Gastrocnemius medialis (tissue), 4 donors: ENCODE measurements at regions not wholly inside any gene's neighbourhood (a gene's known extent, or its start where the extent isn't known, plus 50 kb on each side); places are given as distances from the start of the nearest gene placed in this dataset.

Source experiments
- ATAC-seq, 2 donors: fragments of 150-250 bp; one replicate each; pipeline ENCODE4 v1.9.1; 2016
- DNase-seq, 2 donors: peaks; one replicate each; pipeline ENCODE4 v3.0.0-alpha.2; 2019
- H3K27ac ChIP-seq, 4 donors: fragments of 200-600 bp; sonication (generic); 1 replicate in 1 of 4; 2 replicates in 3 of 4; pipeline ENCODE4 v1.5.1; 2016 to 2018; ENCODE audit warnings: mild to moderate bottlenecking in 2 of 4, moderate library complexity in 1 of 4
- H3K27me3 ChIP-seq, 3 donors: fragments of 200-600 bp; sonication (generic) in 2 of 3; 1 replicate in 1 of 3; 2 replicates in 2 of 3; pipeline versions ENCODE4 v1.5.1 to v1.6.0; 2016 to 2019; ENCODE audit warnings: mild to moderate bottlenecking in 1 of 3, moderate library complexity in 1 of 3
- H3K36me3 ChIP-seq, 2 donors: fragments of 200-600 bp; sonication (generic) in 1 of 2; one replicate each; pipeline ENCODE4 v1.5.1; 2017 to 2018
- H3K4me1 ChIP-seq, 2 donors: fragments of 200-600 bp; sonication (generic) in 1 of 2; one replicate each; pipeline ENCODE4 v1.5.1; 2016 to 2017; ENCODE audit warnings: mild to moderate bottlenecking in 2 of 2
- H3K4me3 ChIP-seq, 4 donors: fragments of 200-600 bp; sonication (generic) in 3 of 4; 1 replicate in 1 of 4; 2 replicates in 3 of 4; pipeline ENCODE4 v1.5.1; 2016 to 2019; ENCODE audit warnings: mild to moderate bottlenecking in 2 of 4
- H3K9me3 ChIP-seq, 3 donors: fragments of 200-600 bp; sonication (generic) in 2 of 3; 1 replicate in 1 of 3; 2 replicates in 2 of 3; pipeline ENCODE4 v1.5.1; 2016 to 2019
- POLR2A ChIP-seq, 2 donors: fragments of 450-650 bp; IDR thresholded peaks; one replicate each; pipeline ENCODE4 v1.6.1; 2017; ENCODE audit warnings: antibody characterized with exemption in 2 of 2, mild to moderate bottlenecking in 2 of 2, moderate library complexity in 2 of 2
- in situ Hi-C, 4 donors: fragments of 200-750 bp; cut with MboI; loops; one replicate each; pipeline versions ENCODE4 v1.15.0 to v1.8.0; 2017; ENCODE audit warnings: low sequenced_read_pairs in 4 of 4
- intact Hi-C: fragments of 100-400 bp; cut with DNase I; formaldehyde crosslinking; loops from one replicate; pipeline ENCODE4 v1.15.1; 2023; ENCODE audit warnings: low total_unique reads
- TF ChIP-seq, protein P1 (sequence below), 5 experiments: fragments of 450-650 bp in 3 of 5; fragments of 200-600 bp in 2 of 5; sonication (generic) in 2 of 5; IDR thresholded peaks in 4 of 5; conservative IDR thresholded peaks in 1 of 5; 1 replicate in 4 of 5; 2 replicates in 1 of 5; pipeline ENCODE4 v1.5.1; 2016 to 2019; ENCODE audit warnings: antibody characterized with exemption in 5 of 5, mild to moderate bottlenecking in 3 of 5, moderate library complexity in 3 of 5

- no peaks in the 10 kb centered on the region for H3K27me3 ChIP-seq
- no peaks in the 10 kb centered on the region for H3K36me3 ChIP-seq
- no peaks in the 10 kb centered on the region for H3K9me3 ChIP-seq
- no peaks in the 10 kb centered on the region for H3K4me1 ChIP-seq
- intact Hi-C loops: no loop called here
- TF ChIP-seq POLR2A (IDR thresholded peaks at IDR 0.05): no peak
- TF ChIP-seq, protein P1, sequence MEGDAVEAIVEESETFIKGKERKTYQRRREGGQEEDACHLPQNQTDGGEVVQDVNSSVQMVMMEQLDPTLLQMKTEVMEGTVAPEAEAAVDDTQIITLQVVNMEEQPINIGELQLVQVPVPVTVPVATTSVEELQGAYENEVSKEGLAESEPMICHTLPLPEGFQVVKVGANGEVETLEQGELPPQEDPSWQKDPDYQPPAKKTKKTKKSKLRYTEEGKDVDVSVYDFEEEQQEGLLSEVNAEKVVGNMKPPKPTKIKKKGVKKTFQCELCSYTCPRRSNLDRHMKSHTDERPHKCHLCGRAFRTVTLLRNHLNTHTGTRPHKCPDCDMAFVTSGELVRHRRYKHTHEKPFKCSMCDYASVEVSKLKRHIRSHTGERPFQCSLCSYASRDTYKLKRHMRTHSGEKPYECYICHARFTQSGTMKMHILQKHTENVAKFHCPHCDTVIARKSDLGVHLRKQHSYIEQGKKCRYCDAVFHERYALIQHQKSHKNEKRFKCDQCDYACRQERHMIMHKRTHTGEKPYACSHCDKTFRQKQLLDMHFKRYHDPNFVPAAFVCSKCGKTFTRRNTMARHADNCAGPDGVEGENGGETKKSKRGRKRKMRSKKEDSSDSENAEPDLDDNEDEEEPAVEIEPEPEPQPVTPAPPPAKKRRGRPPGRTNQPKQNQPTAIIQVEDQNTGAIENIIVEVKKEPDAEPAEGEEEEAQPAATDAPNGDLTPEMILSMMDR (IDR thresholded peaks at IDR 0.05 in 4 of 5, conservative IDR thresholded peaks at IDR 0.05 in 1 of 5): no peak
- H3K4me3 ChIP-seq: no peak overlapping the region
- ATAC-seq (no peak), DNase-seq (no peak)
- in situ Hi-C loops: loop anchor here in 1 of 4 donors (25.0 kb wide), 1 partner anchor 387 kb away; no protein-coding TSS in a partner anchor
- H3K27ac ChIP-seq: no peak overlapping the region
Observed at GRCh38 chr3:146800484-146800883, 195.3 kb upstream of the PLSCR5 start.

DNA sequence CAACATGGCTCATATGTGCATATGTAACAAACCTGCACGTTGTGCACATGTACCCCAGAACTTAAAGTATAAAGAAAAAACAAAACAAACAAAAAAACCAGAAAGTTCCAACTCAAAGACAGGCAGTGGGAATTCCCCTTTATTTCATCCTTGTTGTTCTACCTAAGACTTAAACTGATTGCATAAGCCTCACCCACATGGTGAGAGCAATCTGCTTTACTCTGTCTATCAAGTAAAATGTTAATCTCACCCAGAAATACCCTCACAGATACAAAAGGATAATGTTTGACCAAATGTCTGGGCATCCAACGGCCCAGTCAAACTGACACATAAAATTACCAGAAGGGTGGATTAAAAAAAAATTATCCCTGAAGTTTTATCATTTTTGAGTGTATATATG, 190.9 kb upstream of the PLSCR5 start:
- in situ Hi-C loops: no loop called here
- Histone ChIP-seq H3K9me3 (no peaks in the 10 kb centered on the region), H3K4me3 (no peak overlapping the region), H3K36me3 (no peaks in the 10 kb centered on the region), H3K27me3 (no peaks in the 10 kb centered on the region), H3K27ac (no peak overlapping the region), H3K4me1 (no peaks in the 10 kb centered on the region)
- DNase-seq: no peak
- intact Hi-C loops: no loop called here
- TF ChIP-seq POLR2A (IDR thresholded peaks at IDR 0.05): no peak
- TF ChIP-seq, protein P1 (IDR thresholded peaks at IDR 0.05 in 4 of 5, conservative IDR thresholded peaks at IDR 0.05 in 1 of 5): no peak
- no peak for ATAC-seq

DNA sequence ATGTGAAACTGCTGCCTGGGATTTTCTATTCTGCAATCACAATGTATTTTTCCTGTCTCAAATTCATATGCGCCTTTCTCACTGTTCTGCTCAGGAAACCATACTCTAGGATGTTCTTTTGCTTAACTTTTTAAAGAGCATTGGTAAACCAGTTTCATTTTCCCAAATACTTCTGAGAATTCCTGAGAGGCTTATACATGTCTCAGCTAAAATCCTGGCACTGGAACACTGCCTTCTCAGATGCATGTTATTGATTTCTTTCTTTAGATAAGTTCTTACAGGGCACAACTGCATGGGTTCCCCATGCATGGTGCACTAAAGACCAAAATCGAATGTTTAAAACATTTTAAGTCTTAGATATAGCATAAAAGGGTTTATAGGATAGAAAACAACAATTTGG, 178.3 kb upstream of the PLSCR5 start:
- Histone ChIP-seq H3K27me3 (no peaks in the 10 kb centered on the region), H3K4me3 (no peak overlapping the region), H3K4me1 (no peaks in the 10 kb centered on the region), H3K27ac (no peak overlapping the region), H3K9me3 (no peaks in the 10 kb centered on the region), H3K36me3 (no peaks in the 10 kb centered on the region)
- in situ Hi-C loops: no loop called here
- TF ChIP-seq POLR2A (IDR thresholded peaks at IDR 0.05): no peak
- TF ChIP-seq, protein P1 (IDR thresholded peaks at IDR 0.05 in 4 of 5, conservative IDR thresholded peaks at IDR 0.05 in 1 of 5): no peak
- DNase-seq (no peak), ATAC-seq (no peak)
- intact Hi-C loops: no loop called here

DNA sequence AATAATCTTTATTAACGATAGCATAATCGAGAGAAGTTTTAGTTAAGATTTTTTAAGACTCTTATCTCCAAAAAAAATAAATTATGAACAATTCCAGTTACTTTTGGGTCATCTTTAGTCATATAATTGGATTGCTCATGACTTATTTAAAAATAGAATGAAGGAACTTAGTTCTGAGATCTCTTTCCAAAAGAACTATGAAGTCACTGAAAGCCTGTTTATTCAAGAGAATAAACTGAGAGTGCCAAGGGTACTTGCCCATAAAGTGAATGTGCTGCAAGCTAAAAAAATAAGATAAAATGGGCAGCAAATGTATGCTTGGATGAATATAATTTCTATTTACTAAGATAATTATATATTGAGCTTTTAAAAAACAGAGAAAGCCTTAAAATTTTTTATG, 176.5 kb upstream of the PLSCR5 start:
- DNase-seq (no peak), ATAC-seq (no peak)
- H3K4me3 ChIP-seq: no peak overlapping the region
- intact Hi-C loops (no loop called here), in situ Hi-C loops (no loop called here)
- no peaks in the 10 kb centered on the region for H3K9me3 ChIP-seq
- H3K27ac ChIP-seq: no peak overlapping the region
- H3K27me3 ChIP-seq: no peaks in the 10 kb centered on the region
- TF ChIP-seq, protein P1 (IDR thresholded peaks at IDR 0.05 in 4 of 5, conservative IDR thresholded peaks at IDR 0.05 in 1 of 5): no peak
- TF ChIP-seq POLR2A (IDR thresholded peaks at IDR 0.05): no peak
- H3K36me3 ChIP-seq: no peaks in the 10 kb centered on the region
- H3K4me1 ChIP-seq: no peaks in the 10 kb centered on the region

- no peak for ATAC-seq
- intact Hi-C loops: no loop called here
- in situ Hi-C loops: no loop called here
Observed at GRCh38 chr3:146781059-146781458, 175.9 kb upstream of the PLSCR5 start.

More at GRCh38 chr3:146781059-146781458, 175.9 kb upstream of the PLSCR5 start:
- Histone ChIP-seq H3K27me3 (no peaks in the 10 kb centered on the region), H3K27ac (no peak overlapping the region), H3K36me3 (no peaks in the 10 kb centered on the region), H3K4me3 (no peak overlapping the region), H3K4me1 (no peaks in the 10 kb centered on the region), H3K9me3 (no peaks in the 10 kb centered on the region)
- TF ChIP-seq, protein P1 (IDR thresholded peaks at IDR 0.05 in 4 of 5, conservative IDR thresholded peaks at IDR 0.05 in 1 of 5): no peak
- TF ChIP-seq POLR2A (IDR thresholded peaks at IDR 0.05): no peak
- no peak for DNase-seq
